Caco-2 (cell line): ENCODE measurements at regions not wholly inside any gene's neighbourhood (a gene's known extent, or its start where the extent isn't known, plus 50 kb on each side); places are given as distances from the start of the nearest gene placed in this dataset.
A peak's percentile ranks its signal among the peaks of the same experiment; 100 is the strongest.

Experiments used
- BruUV-seq: library from RNA; stranded (reverse); fragments of 400-500 nt; replicated peaks from 2 replicates; lab custom pipeline; 2021; lab: Mats Ljungman, UMichigan
- CTCF ChIA-PET: fragments of 300-600 bp; sonication (Branson Sonifier 250); formaldehyde crosslinking; loops from one replicate; lab custom pipeline; 2022; ENCODE audit warnings: antibody characterized with exemption; lab: Charles Lee
- POLR2A ChIA-PET: fragments of 300-600 bp; sonication (Branson Sonifier 250); formaldehyde crosslinking; loops from one replicate; lab custom pipeline; 2022; ENCODE audit warnings: antibody characterized with exemption; lab: Charles Lee
- DNase-seq, 2 experiments: peaks; one replicate each; pipeline versions ENCODE4 v3.0.0 to v3.0.0-alpha.2; 2020 to 2022
- H3K27me3 ChIP-seq: replicated peaks from 2 replicates; pipeline ENCODE4 v1.6.0; 2011; ENCODE audit warnings: low read length; ENCODE audit not compliant: control insufficient read depth, insufficient read depth
- H3K36me3 ChIP-seq: 2 replicates; pipeline ENCODE4 v1.5.1; 2011; ENCODE audit warnings: low read length; ENCODE audit not compliant: control insufficient read depth, insufficient read depth
- H3K4me1 ChIP-seq: fragments of 250-450 bp; sonication (Bioruptor Pico); 2 replicates; pipeline ENCODE4 v1.5.1; 2020; ENCODE audit warnings: mild to moderate bottlenecking
- H3K4me3 ChIP-seq: 2 replicates; pipeline ENCODE4 v1.5.1; 2011; ENCODE audit warnings: low read depth, mild to moderate bottlenecking, control low read depth, low read length
- H3K9me3 ChIP-seq: fragments of 250-450 bp; sonication (Bioruptor Pico); 2 replicates; pipeline ENCODE4 v1.5.1; 2020; ENCODE audit warnings: mild to moderate bottlenecking, moderate library complexity
- H3K27ac Mint-ChIP-seq: one replicate; pipeline ENCODE4 v1.8.0; 2022; ENCODE audit warnings: mixed read lengths; ENCODE audit not compliant: unreplicated experiment
- H3K27me3 Mint-ChIP-seq: one replicate; pipeline ENCODE4 v1.8.0; 2022; ENCODE audit warnings: mixed read lengths; ENCODE audit not compliant: insufficient read depth, unreplicated experiment
- H3K36me3 Mint-ChIP-seq: one replicate; pipeline ENCODE4 v1.8.0; 2022; ENCODE audit warnings: mild to moderate bottlenecking, mixed read lengths; ENCODE audit not compliant: insufficient read depth, unreplicated experiment
- H3K4me1 Mint-ChIP-seq: one replicate; pipeline ENCODE4 v1.8.0; 2022; ENCODE audit warnings: low read depth, mixed read lengths; ENCODE audit not compliant: unreplicated experiment
- H3K4me3 Mint-ChIP-seq: one replicate; pipeline ENCODE4 v1.8.0; 2022; ENCODE audit warnings: mild to moderate bottlenecking, moderate library complexity, mixed read lengths; ENCODE audit not compliant: unreplicated experiment
- H3K9me3 Mint-ChIP-seq: one replicate; pipeline ENCODE4 v1.8.0; 2022; ENCODE audit warnings: mixed read lengths; ENCODE audit not compliant: unreplicated experiment
- CTCF ChIP-seq, 2 experiments: fragments of 200-600 bp in 1 of 2; IDR thresholded peaks; 1 replicate in 1 of 2; 2 replicates in 1 of 2; pipeline versions ENCODE4 v1.5.1 to v1.8.0; 2011 to 2022; ENCODE audit warnings: antibody characterized with exemption in 1 of 2, control low read depth in 1 of 2, inconsistent platforms in 1 of 2, low read depth in 1 of 2, low read length in 1 of 2, mild to moderate bottlenecking in 1 of 2, moderate library complexity in 1 of 2; ENCODE audit not compliant: insufficient read depth in 1 of 2, severe bottlenecking in 1 of 2, unreplicated experiment in 1 of 2
- intact Hi-C: fragments of 100-400 bp; cut with micrococcal nuclease; formaldehyde crosslinking; loops from one replicate; pipeline ENCODE4 v1.10.0; 2022; ENCODE audit not compliant: unreplicated experiment

DNA sequence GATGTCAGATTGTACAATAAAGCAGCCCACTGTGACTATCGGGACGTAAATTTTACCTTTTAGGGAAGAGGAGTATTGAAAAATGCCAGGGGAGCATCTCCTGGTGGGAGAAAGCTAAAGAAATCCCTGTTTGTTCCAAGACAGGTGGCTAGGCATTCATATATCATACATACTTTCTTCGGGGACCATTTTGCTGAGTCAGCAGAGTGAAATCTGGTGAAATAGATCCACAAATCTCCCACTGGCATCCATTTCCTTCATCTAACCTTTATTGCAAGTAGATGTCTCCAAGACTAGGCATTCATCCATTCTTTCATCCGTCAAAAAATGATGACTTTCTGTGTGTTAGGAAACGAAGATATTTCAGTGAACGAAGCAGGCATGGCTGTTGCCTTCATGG, 107.1 kb downstream of the BMP4 start:
- peaks cover 56% of the 10 kb centered on the region for H3K4me1 ChIP-seq
- Mint-ChIP-seq H3K4me1 (peaks cover 37% of the 10 kb centered on the region), H3K36me3 (peaks cover 18% of the 10 kb centered on the region), H3K27me3 (no peaks in the 10 kb centered on the region), H3K4me3 (peak overlapping the region; percentile 75), H3K9me3 (peaks cover under 1% of the 10 kb centered on the region), H3K27ac (peak overlapping the region; percentile 86)
- no peak for TF ChIP-seq CTCF (IDR thresholded peaks at IDR 0.05; ENCODE audit: insufficient read depth in 1 of 2, low read depth in 1 of 2, low read length in 1 of 2, severe bottlenecking in 1 of 2, unreplicated experiment in 1 of 2)
- intact Hi-C loops, result loop anchor here (10.0 kb wide), 2 partner anchors 105 to 235 kb away; partner anchors contain the start of gene BMP4
- H3K27me3 ChIP-seq, result no peaks in the 10 kb centered on the region
- no peaks in the 10 kb centered on the region for H3K9me3 ChIP-seq
- ChIA-PET POLR2A (no interaction called here), CTCF (no interaction called here)
- no peak for DNase-seq
- no peaks in the 10 kb centered on the region for H3K36me3 ChIP-seq
- no TSS peak for BruUV-seq
- no peak overlapping the region for H3K4me3 ChIP-seq

DNA sequence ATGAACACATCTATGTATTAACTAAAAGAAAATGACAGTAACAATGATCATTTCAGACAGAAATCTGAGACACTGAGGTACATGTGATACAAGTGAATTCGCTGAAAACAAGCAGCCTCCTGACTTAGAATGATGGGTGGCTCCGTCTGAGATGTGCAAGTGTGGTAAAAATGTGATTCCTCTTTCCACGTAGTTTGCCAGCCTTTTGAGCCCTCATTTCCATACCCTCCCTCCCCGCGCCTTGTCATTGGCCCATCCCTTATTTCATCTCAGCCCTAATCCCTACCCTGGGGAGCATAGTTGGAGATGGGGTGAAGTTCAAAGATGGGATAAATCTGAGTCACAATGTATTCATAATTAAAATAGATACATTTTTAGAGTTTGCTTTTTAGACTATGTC, 107.8 kb downstream of the BMP4 start:
- no peaks in the 10 kb centered on the region for H3K27me3 Mint-ChIP-seq
- peaks cover 18% of the 10 kb centered on the region for H3K36me3 Mint-ChIP-seq
- Histone ChIP-seq H3K36me3 (no peaks in the 10 kb centered on the region), H3K9me3 (no peaks in the 10 kb centered on the region), H3K4me1 (peaks cover 62% of the 10 kb centered on the region), H3K4me3 (no peak overlapping the region), H3K27me3 (no peaks in the 10 kb centered on the region)
- no peak for DNase-seq
- peak overlapping the region; percentile 22 for H3K4me3 Mint-ChIP-seq
- H3K4me1 Mint-ChIP-seq, result peaks cover 34% of the 10 kb centered on the region
- ChIA-PET CTCF (no interaction called here), POLR2A (no interaction called here)
- no peak for TF ChIP-seq CTCF (IDR thresholded peaks at IDR 0.05; ENCODE audit: insufficient read depth in 1 of 2, low read depth in 1 of 2, low read length in 1 of 2, severe bottlenecking in 1 of 2, unreplicated experiment in 1 of 2)
- intact Hi-C loops, result loop anchor here (10.0 kb wide), 2 partner anchors 106 to 234 kb away; partner anchors contain the start of gene BMP4
- no TSS peak for BruUV-seq
- no peaks in the 10 kb centered on the region for H3K9me3 Mint-ChIP-seq
- H3K27ac Mint-ChIP-seq, result no peak overlapping the region

DNA sequence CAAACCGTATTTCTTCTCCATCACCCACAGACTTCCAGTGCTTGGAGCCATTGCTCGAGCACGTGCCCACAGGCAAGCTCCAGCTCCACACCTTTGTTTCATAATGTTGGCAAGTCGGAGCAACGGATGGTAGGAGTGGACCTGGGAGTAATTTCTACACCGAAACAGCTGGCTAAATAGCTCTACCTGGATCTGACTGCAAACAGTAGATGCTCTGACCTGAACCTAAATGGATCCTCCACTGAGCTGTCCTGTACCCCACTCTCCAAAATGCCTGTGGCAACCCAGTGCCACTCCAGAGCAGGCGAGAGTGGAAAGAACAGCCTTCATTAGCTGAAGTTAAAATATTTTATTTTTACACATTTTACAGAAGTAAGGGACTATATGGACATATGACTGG, 108.7 kb downstream of the BMP4 start:
- Mint-ChIP-seq H3K36me3 (peaks cover 18% of the 10 kb centered on the region), H3K9me3 (no peaks in the 10 kb centered on the region), H3K4me3 (peak overlapping the region; percentile 32), H3K4me1 (peaks cover 43% of the 10 kb centered on the region), H3K27me3 (no peaks in the 10 kb centered on the region), H3K27ac (no peak overlapping the region)
- Histone ChIP-seq H3K36me3 (no peaks in the 10 kb centered on the region), H3K4me1 (peaks cover 65% of the 10 kb centered on the region), H3K4me3 (no peak overlapping the region), H3K27me3 (no peaks in the 10 kb centered on the region), H3K9me3 (no peaks in the 10 kb centered on the region)
- ChIA-PET POLR2A (interaction anchor here (1.2 kb wide), 1 partner anchor 234 kb away, joined by 3 read pairs; no protein-coding TSS in a partner anchor), CTCF (no interaction called here)
- intact Hi-C loops, result loop anchor here (10.0 kb wide), 2 partner anchors 107 to 233 kb away; partner anchors contain the start of gene BMP4
- DNase-seq, result no peak
- TF ChIP-seq CTCF (IDR thresholded peaks at IDR 0.05; ENCODE audit: insufficient read depth in 1 of 2, low read depth in 1 of 2, low read length in 1 of 2, severe bottlenecking in 1 of 2, unreplicated experiment in 1 of 2), result no peak
- no TSS peak for BruUV-seq
